IMR-90 (cell line): ENCODE measurements at regions not wholly inside any gene's neighbourhood (a gene's known extent, or its start where the extent isn't known, plus 50 kb on each side); places are given as distances from the start of the nearest gene placed in this dataset.

ENCODE experiments used
- ATAC-seq: fragments of 200-7000 bp; cut with Tn5 transposase; 2 replicates; pipeline ENCODE4 v1.9.1; 2020; ENCODE audit warnings: low read depth, mild to moderate bottlenecking, moderate library complexity
- BruUV-seq: library from RNA; stranded (reverse); fragments of 400-500 nt; replicated peaks from 2 replicates; lab custom pipeline; 2021; lab: Mats Ljungman, UMichigan
- CTCF ChIA-PET: fragments of 300-600 bp; formaldehyde crosslinking; extraction: SDS; loops from one replicate; lab custom pipeline; 2021; ENCODE audit warnings: antibody characterized with exemption; lab: Yijun Ruan, JAX
- POLR2A ChIA-PET: fragments of 300-600 bp; sonication (Branson Sonifier 250); formaldehyde crosslinking; loops from one replicate; lab custom pipeline; 2022; ENCODE audit warnings: antibody characterized with exemption; ENCODE audit not compliant: unreplicated experiment; lab: Charles Lee
- DNase-seq: peaks from one replicate; pipeline ENCODE4 v3.0.0; 2013
- H2AFZ ChIP-seq: replicated peaks from 2 replicates; pipeline ENCODE3; 2013; ENCODE audit warnings: low read length, mild to moderate bottlenecking; ENCODE audit not compliant: poor library complexity
- H2AK5ac ChIP-seq: 2 replicates; pipeline ENCODE4 v1.6.1; 2013; ENCODE audit warnings: low read depth, low read length, inconsistent platforms
- H2AK9ac ChIP-seq: replicated peaks from 2 replicates; pipeline ENCODE3; 2013; ENCODE audit warnings: mild to moderate bottlenecking, low read depth, low read length, moderate library complexity; ENCODE audit not compliant: poor library complexity
- H2BK120ac ChIP-seq: 2 replicates; pipeline ENCODE4 v1.6.1; 2013; ENCODE audit warnings: low read depth, low read length, inconsistent platforms
- H2BK15ac ChIP-seq: 3 replicates; pipeline ENCODE4 v1.6.1; 2013; ENCODE audit warnings: low read depth, low read length, inconsistent platforms
- H2BK20ac ChIP-seq: 2 replicates; pipeline ENCODE4 v1.6.1; 2013; ENCODE audit warnings: low read depth, mild to moderate bottlenecking, inconsistent platforms, low read length, moderate library complexity
- H2BK5ac ChIP-seq: 2 replicates; pipeline ENCODE4 v1.6.1; 2013; ENCODE audit warnings: mild to moderate bottlenecking, low read depth, low read length, inconsistent platforms; ENCODE audit not compliant: poor library complexity, severe bottlenecking
- H3K14ac ChIP-seq: replicated peaks from 2 replicates; pipeline ENCODE4 v1.6.1; 2013; ENCODE audit warnings: low read depth, low read length, inconsistent platforms
- H3K18ac ChIP-seq: 2 replicates; pipeline ENCODE4 v1.6.1; 2013; ENCODE audit warnings: low read depth, low read length, control low read depth
- H3K23ac ChIP-seq: 2 replicates; pipeline ENCODE4 v1.6.1; 2013; ENCODE audit warnings: low read depth, low read length, inconsistent platforms
- H3K27ac ChIP-seq: 2 replicates; pipeline ENCODE4 v1.5.1; 2013; ENCODE audit warnings: mild to moderate bottlenecking, control low read depth, low read length; ENCODE audit not compliant: insufficient read depth
- H3K27me3 ChIP-seq: 2 replicates; pipeline ENCODE4 v1.6.1; 2013; ENCODE audit warnings: low read length; ENCODE audit not compliant: control insufficient read depth, insufficient read depth
- H3K36me3 ChIP-seq: 2 replicates; pipeline ENCODE4 v1.6.1; 2013; ENCODE audit warnings: low read length, mixed read lengths; ENCODE audit not compliant: control insufficient read depth, insufficient read depth
- H3K4ac ChIP-seq: 2 replicates; pipeline ENCODE4 v1.6.1; 2013; ENCODE audit warnings: low read depth, low read length, inconsistent platforms
- H3K4me1 ChIP-seq: 2 replicates; pipeline ENCODE4 v1.6.1; 2013; ENCODE audit warnings: low read length, mixed read lengths; ENCODE audit not compliant: control insufficient read depth, insufficient read depth
- H3K4me2 ChIP-seq: 2 replicates; pipeline ENCODE4 v1.6.1; 2013; ENCODE audit warnings: low read depth, mild to moderate bottlenecking, control low read depth, low read length, moderate library complexity
- H3K4me3 ChIP-seq: 2 replicates; pipeline ENCODE4 v1.5.1; 2013; ENCODE audit warnings: low read depth, mild to moderate bottlenecking, control low read depth, low read length, moderate library complexity; ENCODE audit not compliant: insufficient read depth
- H3K56ac ChIP-seq: 2 replicates; pipeline ENCODE4 v1.6.1; 2013; ENCODE audit warnings: low read length, inconsistent platforms; ENCODE audit not compliant: insufficient read depth; ENCODE audit errors: extremely low read depth
- H3K79me1 ChIP-seq, 2 experiments: 2 replicates each; pipeline ENCODE4 v1.6.1; 2013; ENCODE audit warnings: low read length in 2 of 2, inconsistent platforms in 1 of 2, low read depth in 1 of 2
- H3K9ac ChIP-seq: 2 replicates; pipeline ENCODE4 v1.6.1; 2013; ENCODE audit warnings: low read depth, low read length, control low read depth
- H3K9me1 ChIP-seq: 2 replicates; pipeline ENCODE4 v1.6.1; 2013; ENCODE audit warnings: low read length, inconsistent platforms; ENCODE audit not compliant: insufficient read depth
- H3K9me3 ChIP-seq: 2 replicates; pipeline ENCODE4 v1.6.1; 2013; ENCODE audit warnings: low read length; ENCODE audit not compliant: control insufficient read depth, insufficient read depth
- H4K20me1 ChIP-seq: 2 replicates; pipeline ENCODE4 v1.6.1; 2013; ENCODE audit warnings: low read length, inconsistent platforms; ENCODE audit not compliant: insufficient read depth
- H4K5ac ChIP-seq: 2 replicates; pipeline ENCODE4 v1.6.1; 2013; ENCODE audit warnings: mild to moderate bottlenecking, low read depth, low read length, control low read depth
- H4K8ac ChIP-seq, 2 experiments: 2 replicates each; pipeline ENCODE4 v1.6.1; 2013; ENCODE audit warnings: low read depth in 2 of 2, low read length in 2 of 2, control low read depth in 1 of 2, inconsistent platforms in 1 of 2
- H4K91ac ChIP-seq: 2 replicates; pipeline ENCODE4 v1.6.1; 2013; ENCODE audit warnings: low read depth, low read length, inconsistent platforms; ENCODE audit not compliant: insufficient read depth
- BHLHE40 ChIP-seq: fragments of 150-350 bp; IDR thresholded peaks from 2 replicates; pipeline ENCODE4 v1.6.1; 2016; ENCODE audit warnings: mild to moderate bottlenecking, low read depth, low read length
- CEBPB ChIP-seq: IDR thresholded peaks from 2 replicates; pipeline ENCODE4 v1.6.1; 2012; ENCODE audit warnings: low read depth, low read length, improper control_type of control experiment
- CHD1 ChIP-seq: IDR thresholded peaks from 2 replicates; pipeline ENCODE4 v1.6.1; 2012; ENCODE audit warnings: low read depth, low read length, improper control_type of control experiment
- MXI1 ChIP-seq: IDR thresholded peaks from 2 replicates; pipeline ENCODE4 v1.6.1; 2012; ENCODE audit warnings: low read depth, mild to moderate bottlenecking, low read length, moderate library complexity, borderline replicate concordance
- NFE2L2 ChIP-seq: fragments of 150-350 bp; IDR thresholded peaks from 2 replicates; pipeline ENCODE4 v1.6.1; 2016; ENCODE audit warnings: low read depth, mild to moderate bottlenecking, low read length
- POLR2A ChIP-seq: IDR thresholded peaks from 2 replicates; pipeline ENCODE4 v1.6.1; 2012; ENCODE audit warnings: mild to moderate bottlenecking, low read depth, low read length
- RFX5 ChIP-seq: IDR thresholded peaks from 2 replicates; pipeline ENCODE4 v1.8.0; 2012; ENCODE audit warnings: low read depth, mild to moderate bottlenecking, low read length, moderate library complexity
- SMC3 ChIP-seq: fragments of 150-350 bp; IDR thresholded peaks from 2 replicates; pipeline ENCODE4 v1.6.1; 2016; ENCODE audit warnings: low read depth, mild to moderate bottlenecking, antibody characterized with exemption, low read length, moderate library complexity
- USF2 ChIP-seq: fragments of 150-350 bp; IDR thresholded peaks from 2 replicates; pipeline ENCODE4 v1.6.1; 2017; ENCODE audit warnings: mild to moderate bottlenecking, antibody characterized with exemption, low read length, low read depth
- WGBS, 2 experiments: methylation state at CpG; one replicate each; pipeline versions ENCODE4 v1.1.5 to v1.1.7; 2013; ENCODE audit warnings: missing lambda C conversion rate in 2 of 2; ENCODE audit not compliant: insufficient read length in 1 of 2; ENCODE audit errors: extremely low coverage in 2 of 2; 5-methylcytosine and 5-hydroxymethylcytosine counted together
- dilution Hi-C: fragments of 300-500 bp; cut with HindIII; formaldehyde crosslinking; loops from one replicate; pipeline ENCODE4 v1.14.3; 2018; ENCODE audit warnings: low sequenced_read_pairs; ENCODE audit not compliant: unreplicated experiment
- in situ Hi-C: fragments of 300-500 bp; cut with MboI; formaldehyde crosslinking; loops from 3 replicates; pipeline ENCODE4 v1.14.3; 2019; ENCODE audit warnings: low sequenced_read_pairs, inconsistent platforms, mixed read lengths
- intact Hi-C: fragments of 100-400 bp; cut with micrococcal nuclease; formaldehyde crosslinking; loops from 2 replicates; pipeline ENCODE4 v1.10.0; 2022
- TF ChIP-seq, protein P1 (sequence below): conservative IDR thresholded peaks from 2 replicates; pipeline ENCODE4 v1.5.1; 2012; ENCODE audit warnings: mild to moderate bottlenecking, low read depth, low read length, improper control_type of control experiment

GRCh38 chr11:59285716-59286260 is 72.9 kb upstream of the OR5AN1 start:
- dilution Hi-C loops: no loop called here
- no peak for ATAC-seq
- intact Hi-C loops: loop anchor here (5.0 kb wide), 1 partner anchor 397 kb away; no protein-coding TSS in a partner anchor

More at GRCh38 chr11:59285716-59286260, 72.9 kb upstream of the OR5AN1 start:
- ChIA-PET POLR2A (no interaction called here), CTCF (interaction anchor here (1.3 kb wide), 1 partner anchor 114 kb away, joined by 4 read pairs; the partner anchor contains the start of gene DTX4)
- no peak overlapping the region for H4K8ac ChIP-seq
- H3K18ac ChIP-seq: no peak overlapping the region
- no peak overlapping the region for H3K14ac ChIP-seq
- no peak overlapping the region for H4K91ac ChIP-seq
- no peaks in the 10 kb centered on the region for H3K4me1 ChIP-seq
- BruUV-seq: no TSS peak
- no peak overlapping the region for H3K4me2 ChIP-seq
- H3K36me3 ChIP-seq: no peaks in the 10 kb centered on the region
- H2BK5ac ChIP-seq: no peak overlapping the region
- no peak for TF ChIP-seq NFE2L2
- TF ChIP-seq USF2: no peak
- TF ChIP-seq BHLHE40: no peak
- TF ChIP-seq CHD1: no peak
- TF ChIP-seq POLR2A: no peak
- no peak for TF ChIP-seq SMC3
- TF ChIP-seq MXI1: no peak
- TF ChIP-seq RFX5: no peak
- no peak for TF ChIP-seq CEBPB
- TF ChIP-seq, protein P1, sequence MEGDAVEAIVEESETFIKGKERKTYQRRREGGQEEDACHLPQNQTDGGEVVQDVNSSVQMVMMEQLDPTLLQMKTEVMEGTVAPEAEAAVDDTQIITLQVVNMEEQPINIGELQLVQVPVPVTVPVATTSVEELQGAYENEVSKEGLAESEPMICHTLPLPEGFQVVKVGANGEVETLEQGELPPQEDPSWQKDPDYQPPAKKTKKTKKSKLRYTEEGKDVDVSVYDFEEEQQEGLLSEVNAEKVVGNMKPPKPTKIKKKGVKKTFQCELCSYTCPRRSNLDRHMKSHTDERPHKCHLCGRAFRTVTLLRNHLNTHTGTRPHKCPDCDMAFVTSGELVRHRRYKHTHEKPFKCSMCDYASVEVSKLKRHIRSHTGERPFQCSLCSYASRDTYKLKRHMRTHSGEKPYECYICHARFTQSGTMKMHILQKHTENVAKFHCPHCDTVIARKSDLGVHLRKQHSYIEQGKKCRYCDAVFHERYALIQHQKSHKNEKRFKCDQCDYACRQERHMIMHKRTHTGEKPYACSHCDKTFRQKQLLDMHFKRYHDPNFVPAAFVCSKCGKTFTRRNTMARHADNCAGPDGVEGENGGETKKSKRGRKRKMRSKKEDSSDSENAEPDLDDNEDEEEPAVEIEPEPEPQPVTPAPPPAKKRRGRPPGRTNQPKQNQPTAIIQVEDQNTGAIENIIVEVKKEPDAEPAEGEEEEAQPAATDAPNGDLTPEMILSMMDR: no peak
- no peak overlapping the region for H4K5ac ChIP-seq
- no peak overlapping the region for H2AFZ ChIP-seq
- no peak overlapping the region for H3K27ac ChIP-seq
- WGBS, 2 experiments: no CpG with 5 or more reads among the region's 2 CpGs
- H2BK20ac ChIP-seq: no peak overlapping the region
- no peaks in the 10 kb centered on the region for H3K9me1 ChIP-seq
- H3K79me1 ChIP-seq: no peaks in the 10 kb centered on the region
- no peak overlapping the region for H3K4ac ChIP-seq
- H3K9ac ChIP-seq: no peak overlapping the region
- no peaks in the 10 kb centered on the region for H4K20me1 ChIP-seq
- H3K9me3 ChIP-seq: no peaks in the 10 kb centered on the region
- H3K56ac ChIP-seq: no peak overlapping the region
- H3K4me3 ChIP-seq: no peak overlapping the region
- no peak overlapping the region; the same call in 1 of the 2 replicates for H3K23ac ChIP-seq
- H2AK9ac ChIP-seq: no peak overlapping the region
- no peak overlapping the region for H2BK15ac ChIP-seq
- in situ Hi-C loops: loop anchor here (5.0 kb wide), 1 partner anchor 118 kb away; no protein-coding TSS in a partner anchor
- H3K27me3 ChIP-seq: peaks cover 26% of the 10 kb centered on the region
- no peak overlapping the region for H2BK120ac ChIP-seq
- no peak for DNase-seq
- H2AK5ac ChIP-seq: no peak overlapping the region
